OCI-LY1 (cell line): ENCODE measurements at regions not wholly inside any gene's neighbourhood (a gene's known extent, or its start where the extent isn't known, plus 50 kb on each side); places are given as distances from the start of the nearest gene placed in this dataset.

ENCODE experiments used
- CTCF ChIP-seq: fragments of 200-600 bp; sonication (generic), shearing (Covaris generic); IDR thresholded peaks from 2 replicates; pipeline ENCODE4 v1.5.1; 2017; ENCODE audit warnings: mild to moderate bottlenecking, antibody characterized with exemption, low read length, moderate library complexity, mixed read lengths
- EZH2 ChIP-seq: fragments of 200-600 bp; sonication (generic), shearing (Covaris generic); IDR thresholded peaks from 2 replicates; pipeline ENCODE4 v1.8.0; 2017; ENCODE audit warnings: borderline replicate concordance, mixed run types, mild to moderate bottlenecking, antibody characterized with exemption, low read length, moderate library complexity, mixed read lengths

DNA sequence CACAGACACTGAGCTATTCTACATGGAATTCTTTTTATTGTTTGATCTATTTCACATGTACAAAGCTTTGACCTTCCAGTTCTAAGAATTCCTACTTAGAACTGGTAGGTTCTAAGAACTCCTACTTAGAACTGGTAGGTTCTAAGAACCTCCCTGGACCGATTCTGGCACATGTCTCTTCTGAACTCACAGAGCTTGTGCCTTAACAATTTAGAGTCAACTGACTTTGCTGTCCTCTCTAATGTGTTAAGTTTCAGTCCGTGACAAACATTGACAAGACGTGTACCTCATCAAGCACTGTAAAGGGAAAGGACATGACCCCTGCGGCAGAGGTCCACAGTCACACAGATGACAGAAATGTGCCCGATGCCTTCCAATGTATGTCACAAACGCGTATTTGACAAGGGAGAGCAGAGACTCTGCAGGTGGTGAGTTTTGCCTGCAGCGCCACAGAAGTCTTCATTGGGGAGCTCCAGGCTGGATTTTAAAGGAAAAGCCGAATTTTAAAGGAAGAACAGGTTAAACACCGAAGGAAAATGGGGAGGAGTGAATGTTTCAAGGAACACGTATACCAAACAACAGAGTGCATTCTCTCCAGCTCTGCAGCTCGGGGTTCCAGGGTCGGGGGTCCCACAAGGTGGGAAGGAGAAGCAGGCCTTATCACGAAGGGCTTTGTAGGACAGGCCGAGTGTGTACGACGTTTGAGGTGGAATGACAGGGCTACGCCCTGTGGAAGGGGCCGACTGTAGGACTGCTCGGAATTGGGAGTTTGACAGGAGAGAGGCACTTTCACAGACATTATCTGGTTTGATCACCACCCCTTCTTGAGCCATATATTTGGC is 161.1 kb upstream of the KLF14 start:
- TF ChIP-seq CTCF (no peak), EZH2 (no peak)
